GM12878 (cell line): ENCODE measurements at regions not wholly inside any gene's neighbourhood (a gene's known extent, or its start where the extent isn't known, plus 50 kb on each side); places are given as distances from the start of the nearest gene placed in this dataset.

Source experiments
- ATAC-seq: fragments of 200-7000 bp; cut with Tn5 transposase; 3 replicates; pipeline ENCODE4 v1.9.1; 2020; ENCODE audit warnings: mild to moderate bottlenecking, moderate library complexity
- BruUV-seq: library from RNA; stranded (reverse); fragments of 400-500 nt; replicated peaks from 2 replicates; lab custom pipeline; 2021; lab: Mats Ljungman, UMichigan
- CTCF ChIA-PET: fragments of 300-600 bp; sonication (Branson Sonifier 250); formaldehyde crosslinking; extraction: SDS; loops from one replicate; lab custom pipeline; 2021; ENCODE audit warnings: inconsistent platforms; lab: Yijun Ruan, JAX
- POLR2A ChIA-PET: fragments of 350-600 bp; formaldehyde crosslinking; extraction: SDS; loops from one replicate; lab custom pipeline; 2021; ENCODE audit warnings: inconsistent platforms; lab: Charles Lee
- RAD21 ChIA-PET: fragments of 300-600 bp; sonication (Branson Sonifier 250); formaldehyde crosslinking; loops from one replicate; lab custom pipeline; 2023; ENCODE audit warnings: antibody characterized with exemption; ENCODE audit not compliant: unreplicated experiment; lab: Charles Lee
- SMC1A ChIA-PET: fragments of 300-600 bp; sonication (Branson Sonifier 250); formaldehyde crosslinking; loops from one replicate; lab custom pipeline; 2023; ENCODE audit not compliant: unreplicated experiment, uncharacterized antibody; lab: Charles Lee
- DNase-seq: peaks from one replicate; pipeline ENCODE4 v3.0.0-alpha.2; 2011; ENCODE audit warnings: low read depth, low spot score
- FAIRE-seq: peaks from 3 replicates; lab custom pipeline; 2011; peaks lifted over from hg19 to GRCh38; lab: Jason Lieb, UNC
- H2AFZ ChIP-seq: 2 replicates; pipeline ENCODE4 v1.6.0; 2011; ENCODE audit warnings: low read depth, low read length, control low read depth; ENCODE audit not compliant: control insufficient read depth
- H3K27ac ChIP-seq: 2 replicates; pipeline ENCODE4 v1.5.1; 2011; ENCODE audit warnings: control low read depth; ENCODE audit not compliant: control insufficient read depth, insufficient read depth
- H3K27me3 ChIP-seq, 2 experiments: replicated peaks in 1 of 2; 2 replicates each; pipeline versions ENCODE4 v1.6.0 to v1.6.1; 2011; ENCODE audit warnings: low read length in 1 of 2; ENCODE audit not compliant: control insufficient read depth in 2 of 2, insufficient read depth in 2 of 2
- H3K36me3 ChIP-seq, 2 experiments: 2 replicates each; pipeline ENCODE4 v1.5.1; 2011; ENCODE audit warnings: low read length in 1 of 2; ENCODE audit not compliant: control insufficient read depth in 2 of 2, insufficient read depth in 2 of 2
- H3K4me1 ChIP-seq: 2 replicates; pipeline ENCODE4 v1.6.1; 2011; ENCODE audit warnings: mild to moderate bottlenecking, low read length, moderate library complexity, mixed read lengths; ENCODE audit not compliant: control insufficient read depth, insufficient read depth
- H3K4me2 ChIP-seq: 2 replicates; pipeline ENCODE4 v1.6.0; 2011; ENCODE audit warnings: control low read depth; ENCODE audit not compliant: control insufficient read depth, insufficient read depth
- H3K4me3 ChIP-seq: fragments of 200-600 bp; sonication (generic); 2 replicates; pipeline ENCODE4 v1.5.1; 2016
- H3K79me2 ChIP-seq: 2 replicates; pipeline ENCODE4 v1.6.0; 2011; ENCODE audit warnings: low read length; ENCODE audit not compliant: control insufficient read depth, insufficient read depth
- H3K9ac ChIP-seq: 2 replicates; pipeline ENCODE4 v1.8.0; 2011; ENCODE audit warnings: low read length, control low read depth, mixed read lengths; ENCODE audit not compliant: control insufficient read depth, insufficient read depth
- H3K9me3 ChIP-seq: replicated peaks from 3 replicates; pipeline ENCODE4 v1.5.1; 2011; ENCODE audit warnings: mild to moderate bottlenecking, low read length; ENCODE audit not compliant: control insufficient read depth, insufficient read depth
- H4K20me1 ChIP-seq: 2 replicates; pipeline ENCODE4 v1.6.0; 2011; ENCODE audit not compliant: control insufficient read depth, insufficient read depth
- BACH1 ChIP-seq: fragments of 450-650 bp; IDR thresholded peaks from 2 replicates; pipeline ENCODE4 v1.6.1; 2017; ENCODE audit warnings: mild to moderate bottlenecking, borderline replicate concordance
- IKZF2 ChIP-seq, 2 experiments: fragments of 450-650 bp; IDR thresholded peaks; 2 replicates each; pipeline ENCODE4 v1.6.1; 2017; ENCODE audit warnings: mild to moderate bottlenecking in 2 of 2, moderate library complexity in 2 of 2
- JUND ChIP-seq: IDR thresholded peaks from 2 replicates; pipeline ENCODE4 v1.6.1; 2012; ENCODE audit warnings: low read depth, mild to moderate bottlenecking, low read length, improper control_type of control experiment, moderate library complexity
- MEF2A ChIP-seq: IDR thresholded peaks from 2 replicates; pipeline ENCODE4 v1.6.1; 2011; ENCODE audit warnings: low read depth, mild to moderate bottlenecking, low read length, moderate library complexity; ENCODE audit not compliant: insufficient read depth
- MTA2 ChIP-seq: fragments of 450-650 bp; IDR thresholded peaks from 2 replicates; pipeline ENCODE4 v1.6.1; 2016; ENCODE audit warnings: low read depth, mild to moderate bottlenecking, moderate library complexity
- NFXL1 ChIP-seq: fragments of 450-650 bp; IDR thresholded peaks from 2 replicates; pipeline ENCODE4 v1.6.1; 2017; ENCODE audit warnings: antibody characterized with exemption, mild to moderate bottlenecking, borderline replicate concordance
- SMC3 ChIP-seq: IDR thresholded peaks from 2 replicates; pipeline ENCODE4 v1.6.1; 2011; ENCODE audit warnings: low read length, improper control_type of control experiment, borderline replicate concordance
- SP1 ChIP-seq: IDR thresholded peaks from one replicate; pipeline ENCODE4 v1.6.1; 2011; ENCODE audit warnings: low read depth, low read length
- STAT3 ChIP-seq: IDR thresholded peaks from 2 replicates; pipeline ENCODE4 v1.6.1; 2011; ENCODE audit warnings: low read depth, low read length, improper control_type of control experiment
- ZBED1 ChIP-seq: IDR thresholded peaks from 2 replicates; pipeline ENCODE4 v1.6.1; 2016; ENCODE audit warnings: borderline replicate concordance
- ZNF24 ChIP-seq: fragments of 450-650 bp; IDR thresholded peaks from 2 replicates; pipeline ENCODE4 v1.6.1; 2017; ENCODE audit warnings: antibody characterized with exemption, mild to moderate bottlenecking
- ZNF622 ChIP-seq: fragments of 450-650 bp; IDR thresholded peaks from 2 replicates; pipeline ENCODE4 v1.6.1; 2017; ENCODE audit warnings: mild to moderate bottlenecking, inconsistent platforms
- ZSCAN29 ChIP-seq: fragments of 450-650 bp; IDR thresholded peaks from 2 replicates; pipeline ENCODE4 v1.6.1; 2017; ENCODE audit warnings: mild to moderate bottlenecking, moderate library complexity
- WGBS: methylation state at CpG from one replicate; pipeline ENCODE4 v1.1.6; 2016; ENCODE audit warnings: low lambda C conversion rate; ENCODE audit not compliant: insufficient replicate concordance, insufficient coverage; ENCODE audit errors: missing lambda C conversion rate; 5-methylcytosine and 5-hydroxymethylcytosine counted together
- in situ Hi-C: fragments of 300-500 bp; cut with MboI; formaldehyde crosslinking; loops from 9 replicates; pipeline ENCODE4 v1.14.3; 2018; ENCODE audit warnings: mixed read lengths
- intact Hi-C: fragments of 100-400 bp; cut with micrococcal nuclease; formaldehyde crosslinking; loops from one replicate; pipeline ENCODE4 v1.14.2; 2022; ENCODE audit not compliant: unreplicated experiment
- TF ChIP-seq, protein P1 (sequence below): fragments of 450-650 bp; IDR thresholded peaks from 2 replicates; pipeline ENCODE4 v1.6.1; 2017; ENCODE audit warnings: borderline replicate concordance

DNA sequence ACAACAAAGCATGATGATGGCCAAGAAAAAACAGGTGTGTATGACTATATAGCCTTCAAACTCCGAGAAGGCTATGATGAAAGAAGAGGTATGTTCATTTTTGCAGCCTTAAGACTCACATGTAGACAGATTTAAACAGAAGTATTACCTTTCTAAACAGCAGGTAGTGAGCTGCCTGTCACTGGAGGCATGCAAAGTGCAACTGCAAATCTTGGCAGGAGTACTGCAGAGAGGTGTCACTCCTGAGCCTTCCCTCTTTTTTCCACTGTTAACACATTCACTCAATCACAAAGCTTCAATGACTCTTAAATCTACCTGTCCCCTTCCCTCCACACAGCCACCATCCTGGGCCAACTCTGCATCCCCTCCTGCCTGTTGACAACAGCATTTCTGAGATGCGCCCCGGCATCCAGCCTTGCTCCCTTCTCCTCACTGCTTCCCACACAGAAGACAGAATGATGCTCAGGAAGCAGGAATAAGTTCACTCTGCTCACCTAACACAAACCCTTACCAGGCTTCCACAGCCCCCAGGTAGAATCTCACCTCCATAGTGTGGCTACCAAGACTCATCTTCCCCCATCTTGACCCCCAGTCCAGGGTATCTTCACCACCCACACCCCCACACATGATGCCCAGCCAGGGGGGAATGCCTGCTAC lies 161.9 kb upstream of the ZMIZ1 start (continued):
- TF ChIP-seq, protein P1, sequence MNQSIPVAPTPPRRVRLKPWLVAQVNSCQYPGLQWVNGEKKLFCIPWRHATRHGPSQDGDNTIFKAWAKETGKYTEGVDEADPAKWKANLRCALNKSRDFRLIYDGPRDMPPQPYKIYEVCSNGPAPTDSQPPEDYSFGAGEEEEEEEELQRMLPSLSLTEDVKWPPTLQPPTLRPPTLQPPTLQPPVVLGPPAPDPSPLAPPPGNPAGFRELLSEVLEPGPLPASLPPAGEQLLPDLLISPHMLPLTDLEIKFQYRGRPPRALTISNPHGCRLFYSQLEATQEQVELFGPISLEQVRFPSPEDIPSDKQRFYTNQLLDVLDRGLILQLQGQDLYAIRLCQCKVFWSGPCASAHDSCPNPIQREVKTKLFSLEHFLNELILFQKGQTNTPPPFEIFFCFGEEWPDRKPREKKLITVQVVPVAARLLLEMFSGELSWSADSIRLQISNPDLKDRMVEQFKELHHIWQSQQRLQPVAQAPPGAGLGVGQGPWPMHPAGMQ: no peak
- TF ChIP-seq STAT3: no peak
- TF ChIP-seq ZSCAN29: no peak

DNA sequence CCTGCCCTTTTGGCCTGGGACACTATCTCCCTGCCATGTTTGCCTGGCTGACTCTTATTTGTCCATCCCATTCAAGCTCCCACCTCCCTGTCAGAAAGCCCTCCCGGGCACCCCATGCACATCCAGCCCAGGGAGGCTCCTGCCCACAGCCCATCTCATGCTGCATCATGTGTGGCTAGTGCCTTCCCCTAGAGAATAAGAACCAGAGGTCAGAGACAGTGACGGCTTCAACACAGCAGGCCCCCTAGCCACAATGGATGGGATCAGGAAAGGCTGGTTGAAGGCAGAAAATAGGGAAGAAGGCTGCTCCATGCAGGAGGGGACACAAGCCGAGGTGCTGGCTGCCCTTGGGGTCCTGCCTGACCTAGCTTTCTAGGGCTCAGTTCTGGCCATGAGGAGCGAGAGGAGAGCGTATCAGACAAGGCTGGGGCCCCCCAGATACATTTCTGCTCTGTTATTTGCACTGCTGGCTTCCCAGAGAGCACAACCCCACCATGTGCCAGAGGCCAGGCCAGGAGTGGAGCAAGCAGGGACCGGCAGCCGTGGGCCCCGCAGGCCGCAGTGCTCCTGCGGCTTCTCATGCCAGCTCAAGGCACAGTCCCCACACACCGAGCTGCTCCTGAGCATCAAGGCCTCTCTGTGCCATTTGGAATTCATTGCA lies 161.1 kb upstream of the ZMIZ1 start:
- in situ Hi-C loops (no loop called here), intact Hi-C loops (no loop called here)
- Histone ChIP-seq H3K79me2 (no peaks in the 10 kb centered on the region), H2AFZ (no peak overlapping the region), H3K9me3 (no peaks in the 10 kb centered on the region), H3K9ac (no peak overlapping the region), H3K4me3 (no peak overlapping the region), H3K27ac (no peak overlapping the region), H3K36me3 (no peaks in the 10 kb centered on the region), H4K20me1 (no peaks in the 10 kb centered on the region), H3K4me2 (no peak overlapping the region), H3K4me1 (no peaks in the 10 kb centered on the region), H3K27me3 (peaks cover 2 to 3% of the 10 kb centered on the region in 2 experiments; a peak in 3 of 4 replicates)
- DNase-seq (no peak), ATAC-seq (no peak), FAIRE-seq (no peak)
- ChIA-PET POLR2A (no interaction called here), SMC1A (no interaction called here), CTCF (no interaction called here), RAD21 (no interaction called here)
- TF ChIP-seq BACH1 (no peak), JUND (no peak), ZBED1 (no peak), ZNF24 (no peak), SP1 (no peak), IKZF2 (IDR thresholded peaks at IDR 0.05) (no peak), SMC3 (no peak), NFXL1 (no peak), MTA2 (no peak), MEF2A (no peak), ZNF622 (no peak)
- BruUV-seq: no TSS peak
- WGBS: 33% methylated on average over 11 of the region's 11 CpGs
